HG02884 (cell line): ENCODE measurements at regions not wholly inside any gene's neighbourhood (a gene's known extent, or its start where the extent isn't known, plus 50 kb on each side); places are given as distances from the start of the nearest gene placed in this dataset.

Experiments
- ATAC-seq: cut with Tn5 transposase; IDR thresholded peaks from one replicate; pipeline ENCODE4 v1.9.1; 2021; ENCODE audit warnings: mild to moderate bottlenecking, moderate library complexity; ENCODE audit not compliant: unreplicated experiment

- ATAC-seq: peak; percentile 59
Observed at GRCh38 chr5:35436400-35437057, 181.1 kb upstream of the SPEF2 start.

- ATAC-seq: no peak
Observed at GRCh38 chr5:35430381-35431162, 187.1 kb upstream of the SPEF2 start.

- ATAC-seq: no peak
Observed at GRCh38 chr5:35420200-35420599, 189.9 kb upstream of the PRLR start.

DNA sequence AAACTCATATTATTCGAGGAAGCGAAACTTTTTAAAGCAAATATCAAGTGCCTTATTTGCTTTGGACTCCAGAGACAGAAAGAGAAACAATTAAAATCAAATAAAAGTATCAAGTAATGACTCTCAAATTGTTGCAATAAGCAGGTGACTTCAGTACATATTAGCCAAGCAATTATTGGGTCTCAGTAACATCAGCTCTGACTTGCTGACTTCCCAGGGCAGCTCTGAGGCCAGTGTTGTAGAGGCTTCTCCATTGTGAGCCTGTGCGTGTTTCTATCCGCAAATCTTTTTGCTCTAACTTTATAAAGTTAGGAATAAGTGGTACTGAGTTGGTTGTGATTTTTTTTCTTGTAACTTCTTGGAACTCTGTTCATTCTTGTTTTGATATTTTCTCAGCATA, 186.8 kb upstream of the PRLR start:
- no peak for ATAC-seq

DNA sequence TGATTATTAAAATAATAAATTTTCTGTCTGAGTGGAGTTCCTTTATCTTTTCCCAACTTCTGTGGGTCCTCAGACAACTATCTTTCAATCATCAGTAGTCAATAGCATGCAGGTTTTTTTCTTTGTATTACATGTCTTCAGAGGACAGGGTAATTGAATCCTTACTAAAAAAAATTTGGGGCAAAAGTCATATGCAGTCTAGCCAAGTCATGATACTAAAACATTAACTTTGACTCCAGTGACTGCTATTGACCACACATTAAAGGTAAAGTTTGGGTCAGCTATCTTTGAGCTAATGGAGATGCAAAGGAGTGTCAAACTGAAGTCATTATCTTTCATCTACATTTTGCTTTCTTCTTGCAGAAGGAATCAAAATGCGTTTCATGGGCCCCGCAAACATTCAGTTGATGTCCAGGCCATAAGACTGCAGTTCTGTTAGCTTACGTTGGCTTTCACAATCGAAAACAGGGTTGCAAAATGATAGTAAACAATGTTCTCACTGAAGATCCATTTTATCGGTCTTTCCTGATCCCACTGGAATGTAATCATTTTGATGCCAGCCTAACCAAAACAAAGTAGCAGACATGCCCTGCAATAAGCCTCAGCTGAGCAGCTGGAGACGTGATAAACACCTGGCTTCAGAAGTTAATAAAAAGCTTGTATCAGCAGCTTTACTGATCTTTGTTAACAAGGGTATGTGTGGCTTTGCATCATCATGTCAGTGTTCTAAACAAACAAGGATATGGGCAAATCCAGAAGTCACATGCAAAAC, 186.1 kb upstream of the PRLR start:
- ATAC-seq: no peak

GRCh38 chr5:35415309-35415708, 185.0 kb upstream of the PRLR start:
- no peak for ATAC-seq

- ATAC-seq: no peak
Observed at GRCh38 chr5:35409361-35409760, 179.1 kb upstream of the PRLR start.

- ATAC-seq: no peak
Observed at GRCh38 chr5:35408146-35408545, 177.9 kb upstream of the PRLR start.

GRCh38 chr5:35407697-35408096, 177.4 kb upstream of the PRLR start:
- no peak for ATAC-seq

DNA sequence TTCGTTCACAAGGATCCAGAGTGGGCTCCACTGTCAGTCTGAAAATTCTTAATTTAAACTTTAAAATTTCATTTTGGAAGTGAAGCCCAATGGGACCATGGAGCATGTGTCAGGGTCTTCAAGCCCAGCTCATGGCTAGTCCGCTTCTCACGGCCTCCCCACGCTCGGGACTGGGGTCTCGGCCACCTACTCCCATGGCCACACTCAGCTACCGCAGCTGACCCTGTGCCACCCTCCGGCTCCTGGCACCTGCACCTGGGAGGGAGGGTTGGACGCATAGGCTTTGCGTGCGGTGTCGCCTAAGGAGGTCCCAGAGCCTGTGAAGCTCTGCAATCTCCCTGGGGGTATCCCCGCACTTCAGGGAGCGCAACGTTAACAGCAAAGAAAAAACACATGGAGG, 175.7 kb upstream of the PRLR start:
- ATAC-seq: no peak

- no peak for ATAC-seq
Observed at GRCh38 chr5:35404701-35405100, 174.4 kb upstream of the PRLR start.

- no peak for ATAC-seq
Observed at GRCh38 chr5:35393901-35394300, 163.6 kb upstream of the PRLR start.

- no peak for ATAC-seq
Observed at GRCh38 chr5:35384658-35385057, 154.4 kb upstream of the PRLR start.

DNA sequence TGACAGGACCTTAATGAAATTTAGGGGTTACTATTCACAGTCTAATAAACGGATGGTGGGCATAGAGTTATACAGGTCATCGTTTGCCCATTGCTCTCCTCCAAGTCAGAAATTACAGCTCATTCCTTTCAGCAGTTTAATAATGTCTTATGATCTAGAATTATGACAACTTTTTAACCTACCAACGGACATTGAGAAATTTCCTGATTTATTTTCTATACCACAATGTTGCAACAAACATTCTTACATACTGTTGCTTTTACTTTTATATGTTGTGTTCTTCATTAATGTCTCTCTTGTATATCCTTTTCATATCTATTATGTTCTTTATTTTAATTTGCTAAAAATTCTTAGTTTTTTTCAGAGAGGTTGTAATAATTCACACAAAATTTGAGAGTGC, 152.8 kb upstream of the PRLR start:
- ATAC-seq: no peak

- no peak for ATAC-seq
Observed at GRCh38 chr5:35377653-35378052, 147.4 kb upstream of the PRLR start.

DNA sequence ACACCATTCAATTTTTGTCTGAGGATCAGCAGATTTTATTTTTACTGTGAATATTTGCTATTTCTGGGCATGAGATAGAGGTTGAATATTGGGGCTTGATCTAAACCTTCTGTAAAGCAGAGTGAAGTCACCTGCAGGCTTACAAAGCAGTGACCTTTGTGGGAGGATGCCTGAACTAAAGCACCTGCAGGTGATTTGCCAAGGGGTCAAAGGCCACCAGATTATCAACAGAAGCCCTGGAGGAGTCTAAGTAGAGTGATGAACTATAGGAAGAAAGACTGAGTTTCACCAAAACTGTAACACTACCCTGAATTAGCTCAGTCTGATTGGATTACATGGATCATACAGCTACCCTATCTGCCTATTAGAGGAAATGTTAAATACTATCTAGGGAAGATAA, 144.3 kb upstream of the PRLR start:
- ATAC-seq: no peak

GRCh38 chr5:35373249-35373648, 143.0 kb upstream of the PRLR start:
- no peak for ATAC-seq

- ATAC-seq: no peak
Observed at GRCh38 chr5:35372482-35372881, 142.2 kb upstream of the PRLR start.

DNA sequence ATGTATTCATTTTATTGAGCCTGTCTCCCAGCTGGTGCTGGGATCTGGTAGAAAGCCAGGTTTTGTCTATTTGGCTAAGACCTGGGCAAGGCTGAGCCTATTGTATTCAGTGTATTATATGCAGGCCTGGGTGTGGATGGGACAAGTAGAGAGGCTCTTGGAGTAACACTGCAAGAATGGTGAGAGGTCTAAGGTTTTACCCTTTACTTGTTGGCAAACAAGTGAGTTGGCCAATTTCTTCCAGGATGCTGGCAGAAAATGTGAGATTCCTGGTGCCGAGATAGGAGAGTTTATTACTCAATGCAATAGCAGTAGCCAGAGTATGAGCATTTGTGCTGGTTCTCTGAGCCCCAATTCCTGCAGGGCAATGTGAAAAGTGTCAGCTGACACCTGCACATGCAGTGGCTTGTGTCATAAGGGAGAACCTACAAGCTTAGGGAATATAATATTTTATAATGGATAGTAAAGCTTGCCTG, 141.7 kb upstream of the PRLR start:
- ATAC-seq: no peak

DNA sequence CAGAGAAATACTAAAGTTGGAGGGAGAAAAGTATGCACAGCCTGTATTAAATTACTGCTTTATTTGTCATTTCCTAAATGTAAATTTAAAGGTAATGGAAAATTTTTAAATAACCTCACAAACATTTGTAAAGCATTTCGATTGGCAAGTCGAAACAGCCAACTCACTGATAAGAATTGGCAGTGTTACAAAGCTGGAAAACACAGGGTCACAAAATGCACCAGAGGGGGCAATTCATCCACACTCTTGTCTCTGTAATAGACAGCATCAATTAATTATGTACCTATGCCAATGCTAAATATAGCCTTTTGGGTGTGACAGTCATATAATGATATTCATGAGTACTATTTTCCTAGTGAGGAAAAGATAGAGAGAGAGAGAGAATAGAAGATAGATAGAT, 140.6 kb upstream of the PRLR start:
- no peak for ATAC-seq

DNA sequence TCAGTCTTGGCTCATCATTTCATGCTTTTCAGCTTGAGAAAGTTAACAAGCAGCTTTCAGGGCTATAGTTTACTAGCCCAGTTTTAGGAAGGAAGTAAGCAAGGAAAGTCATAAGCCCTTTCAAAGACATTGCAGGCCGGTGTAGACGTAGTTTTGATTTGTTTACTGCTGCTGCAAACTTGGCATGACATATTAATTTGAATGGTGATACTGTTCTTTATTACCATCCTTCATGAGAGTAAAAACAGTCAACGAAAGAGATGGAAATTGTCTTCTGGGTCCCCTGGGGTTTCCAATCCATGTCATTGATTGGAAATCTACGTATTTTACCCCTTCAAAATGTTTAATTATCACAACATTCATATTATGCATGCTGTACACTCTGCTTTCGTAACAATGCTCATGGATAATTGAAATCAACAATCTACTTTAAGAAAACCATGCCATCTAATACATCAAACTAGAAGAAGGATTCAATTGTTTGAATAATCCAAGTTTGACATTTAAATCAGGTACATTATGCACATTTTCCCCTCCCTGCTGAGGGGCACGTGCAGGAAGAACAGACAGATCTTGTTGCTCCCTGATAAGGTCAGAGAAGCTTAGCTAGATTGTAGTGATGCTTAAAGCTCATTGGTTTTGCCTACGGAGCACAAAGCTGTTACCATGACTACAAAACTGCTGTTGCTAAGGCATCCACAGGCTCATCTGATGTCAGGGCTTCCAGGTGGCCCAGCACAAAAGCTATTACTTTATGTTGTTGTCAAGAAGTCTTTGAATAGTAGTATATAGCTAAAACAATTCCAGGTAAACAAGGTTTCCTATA, 139.9 kb upstream of the PRLR start:
- ATAC-seq: no peak
